Endothelial cell of umbilical vein (primary cell): ENCODE measurements at regions not wholly inside any gene's neighbourhood (a gene's known extent, or its start where the extent isn't known, plus 50 kb on each side); places are given as distances from the start of the nearest gene placed in this dataset.

Experiments used
- EZH2 ChIP-seq: IDR thresholded peaks from 2 replicates; pipeline ENCODE4 v1.6.1; 2012; ENCODE audit warnings: borderline replicate concordance, low read depth, mild to moderate bottlenecking, moderate library complexity, low read length, inconsistent platforms; ENCODE audit not compliant: severe bottlenecking
- FOS ChIP-seq: IDR thresholded peaks from 2 replicates; pipeline ENCODE4 v1.6.1; 2011; ENCODE audit warnings: mild to moderate bottlenecking, low read length, moderate library complexity, borderline replicate concordance; ENCODE audit not compliant: insufficient read depth
- POLR2A ChIP-seq: IDR thresholded peaks from 2 replicates; pipeline ENCODE4 v1.6.1; 2012; ENCODE audit warnings: low read depth, mild to moderate bottlenecking, control low read depth, low read length
- POLR2AphosphoS5 ChIP-seq: IDR thresholded peaks from 2 replicates; pipeline ENCODE4 v1.6.1; 2012; ENCODE audit warnings: low read depth, mild to moderate bottlenecking, control low read depth, low read length, moderate library complexity; ENCODE audit not compliant: insufficient read depth
- TF ChIP-seq, protein P1 (sequence below), 2 donors: IDR thresholded peaks; 1 replicate in 1 of 2; 2 replicates in 1 of 2; pipeline ENCODE4 v1.5.1; 2011; ENCODE audit warnings: low read length in 2 of 2, mild to moderate bottlenecking in 2 of 2, moderate library complexity in 2 of 2, control low read depth in 1 of 2, inconsistent platforms in 1 of 2, low read depth in 1 of 2; ENCODE audit not compliant: insufficient read depth in 1 of 2; ENCODE audit errors: extremely low read depth in 1 of 2

DNA sequence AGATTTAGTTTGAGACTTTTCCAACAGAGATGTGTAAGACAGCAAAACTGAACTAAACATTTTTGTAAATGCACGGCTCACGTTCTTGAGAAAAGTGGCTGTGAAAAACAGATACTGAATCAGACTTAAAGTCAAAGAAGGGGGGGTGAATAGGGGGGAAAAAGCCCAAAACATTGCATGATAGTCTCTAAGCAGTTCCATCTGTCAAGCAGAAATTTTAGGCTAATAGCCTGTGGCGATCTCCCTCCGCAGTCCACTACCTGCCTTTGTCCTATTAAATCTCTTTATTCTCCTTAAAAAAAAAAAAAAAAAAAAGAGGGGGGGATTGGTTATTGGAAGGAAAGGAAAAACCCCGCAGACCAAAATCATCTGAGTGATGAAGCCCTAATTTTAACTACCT is 217.6 kb upstream of the NFIA start:
- TF ChIP-seq POLR2A, result no peak
- TF ChIP-seq, protein P1, sequence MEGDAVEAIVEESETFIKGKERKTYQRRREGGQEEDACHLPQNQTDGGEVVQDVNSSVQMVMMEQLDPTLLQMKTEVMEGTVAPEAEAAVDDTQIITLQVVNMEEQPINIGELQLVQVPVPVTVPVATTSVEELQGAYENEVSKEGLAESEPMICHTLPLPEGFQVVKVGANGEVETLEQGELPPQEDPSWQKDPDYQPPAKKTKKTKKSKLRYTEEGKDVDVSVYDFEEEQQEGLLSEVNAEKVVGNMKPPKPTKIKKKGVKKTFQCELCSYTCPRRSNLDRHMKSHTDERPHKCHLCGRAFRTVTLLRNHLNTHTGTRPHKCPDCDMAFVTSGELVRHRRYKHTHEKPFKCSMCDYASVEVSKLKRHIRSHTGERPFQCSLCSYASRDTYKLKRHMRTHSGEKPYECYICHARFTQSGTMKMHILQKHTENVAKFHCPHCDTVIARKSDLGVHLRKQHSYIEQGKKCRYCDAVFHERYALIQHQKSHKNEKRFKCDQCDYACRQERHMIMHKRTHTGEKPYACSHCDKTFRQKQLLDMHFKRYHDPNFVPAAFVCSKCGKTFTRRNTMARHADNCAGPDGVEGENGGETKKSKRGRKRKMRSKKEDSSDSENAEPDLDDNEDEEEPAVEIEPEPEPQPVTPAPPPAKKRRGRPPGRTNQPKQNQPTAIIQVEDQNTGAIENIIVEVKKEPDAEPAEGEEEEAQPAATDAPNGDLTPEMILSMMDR (IDR thresholded peaks at IDR 0.05; ENCODE audit: extremely low read depth in 1 of 2, insufficient read depth in 1 of 2, low read depth in 1 of 2, low read length in 2 of 2), result no peak
- no peak for TF ChIP-seq POLR2AphosphoS5
- TF ChIP-seq EZH2, result no peak
- no peak for TF ChIP-seq FOS
